ENCODE measurements at regions not wholly inside any gene's neighbourhood (a gene's known extent, or its start where the extent isn't known, plus 50 kb on each side); places are given as distances from the start of the nearest gene placed in this dataset.
A peak's percentile ranks its signal among the peaks of the same experiment; 100 is the strongest.

GRCh38 chr7:34236839-34237492 lies 331.6 kb downstream of the BMPER start:
- H3K4me1 ChIP-seq (replicated peaks in 1 of 2) = peaks cover 0 to 8% of the 10 kb centered on the region in 2 donors
- ATAC-seq (replicated peaks in 6 of 8) = no peak
- in situ Hi-C loops (cut with MboI; ENCODE audit: low pct_unique_long_range_greater_than_20kb in 2 of 9, low sequenced_read_pairs in 9 of 9, unreplicated experiment in 9 of 9) = no loop called here
- 0 to 100% (median 50%) methylated on average over 1 to 2 of the region's 2 CpGs; no CpG with 5 or more reads in 1 of the 10 experiments for WGBS, 10 experiments
- no peak overlapping the region for H3K4me3 ChIP-seq
- H3K27ac ChIP-seq = no peak overlapping the region

GRCh38 chr7:34237493-34237849 lies 332.1 kb downstream of the BMPER start:
- peaks cover 0 to 8% of the 10 kb centered on the region in 2 donors for H3K4me1 ChIP-seq (replicated peaks in 1 of 2)
- H3K27ac ChIP-seq = no peak overlapping the region
- 50 to 100% (median 100%) methylated on average over 1 of the region's 1 CpG; no CpG with 5 or more reads in 7 of the 10 experiments for WGBS, 10 experiments
- H3K4me3 ChIP-seq = no peak overlapping the region
- in situ Hi-C loops (cut with MboI; ENCODE audit: low pct_unique_long_range_greater_than_20kb in 2 of 9, low sequenced_read_pairs in 9 of 9, unreplicated experiment in 9 of 9) = no loop called here
- no peak for ATAC-seq (replicated peaks in 6 of 8)

- H3K27ac ChIP-seq = no peak overlapping the region
- 11 to 100% (median 80%) methylated on average over 1 to 4 of the region's 4 CpGs; no CpG with 5 or more reads in 3 of the 10 experiments for WGBS, 10 experiments
- in situ Hi-C loops (cut with MboI; ENCODE audit: low pct_unique_long_range_greater_than_20kb in 2 of 9, low sequenced_read_pairs in 9 of 9, unreplicated experiment in 9 of 9) = no loop called here
- no peak overlapping the region for H3K4me3 ChIP-seq
- H3K4me1 ChIP-seq (replicated peaks in 1 of 2) = peaks cover 0 to 8% of the 10 kb centered on the region in 2 donors
- ATAC-seq (replicated peaks in 6 of 8) = peak in 5 of 8 experiments; percentile 48 to 74 (median 59)
Measured at GRCh38 chr7:34240417-34240816, 335.1 kb downstream of the BMPER start.

DNA sequence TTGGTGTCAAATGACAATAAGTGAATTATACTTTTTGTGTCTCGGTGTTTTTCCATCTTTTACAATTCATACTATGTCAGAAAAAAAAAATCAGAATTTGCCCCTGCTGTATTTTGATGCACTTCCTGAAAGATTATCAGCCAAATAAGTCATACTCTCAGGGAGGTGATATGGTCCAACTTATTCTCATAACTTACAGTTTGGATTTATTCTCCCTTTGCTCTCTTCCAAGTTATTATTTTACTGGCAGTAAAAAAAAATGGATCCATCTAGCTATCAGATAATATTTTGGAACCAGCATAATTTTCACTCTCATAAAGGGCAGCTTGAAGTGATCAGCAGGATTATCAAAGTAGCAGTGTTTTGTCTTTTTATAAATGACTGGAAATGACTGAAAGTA lies 337.1 kb downstream of the BMPER start:
- in situ Hi-C loops (cut with MboI; ENCODE audit: low pct_unique_long_range_greater_than_20kb in 2 of 9, low sequenced_read_pairs in 9 of 9, unreplicated experiment in 9 of 9) = no loop called here

DNA sequence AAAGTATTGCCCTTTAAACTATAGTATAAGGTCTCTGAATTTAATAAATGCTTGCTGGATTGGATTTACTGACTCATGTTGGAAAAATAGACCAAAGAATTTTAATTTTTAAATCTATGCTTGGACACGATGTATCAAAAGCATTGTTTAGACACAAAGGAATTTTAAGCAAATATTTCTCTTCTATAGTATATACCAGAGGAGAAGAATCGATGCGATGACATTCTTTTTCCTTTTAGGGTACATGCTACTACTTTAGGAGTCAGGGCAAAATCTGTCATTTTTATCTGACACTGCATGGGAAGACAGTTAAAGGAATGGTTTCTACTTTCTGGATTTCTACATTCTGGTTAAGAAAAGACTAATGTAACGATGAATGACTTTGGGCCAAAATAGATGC lies 339.9 kb downstream of the BMPER start:
- ATAC-seq (replicated peaks in 6 of 8) = no peak

More for the DNA sequence above, 337.1 kb downstream of the BMPER start:
- Histone ChIP-seq H3K4me3 (no peak overlapping the region), H3K4me1 (replicated peaks in 1 of 2) (peaks cover 0 to 8% of the 10 kb centered on the region in 2 donors), H3K27ac (no peak overlapping the region)
- WGBS, 10 experiments = 0 to 100% (median 70%) methylated on average over 1 of the region's 1 CpG; no CpG with 5 or more reads in 2 of the 10 experiments
- ATAC-seq (replicated peaks in 6 of 8) = no peak

GRCh38 chr7:34247468-34247867 lies 342.1 kb downstream of the BMPER start:
- in situ Hi-C loops (cut with MboI; ENCODE audit: low pct_unique_long_range_greater_than_20kb in 2 of 9, low sequenced_read_pairs in 9 of 9, unreplicated experiment in 9 of 9) = no loop called here
- 0 to 100% (median 100%) methylated on average over 1 of the region's 1 CpG; no CpG with 5 or more reads in 5 of the 10 experiments for WGBS, 10 experiments
- H3K4me3 ChIP-seq = no peak overlapping the region
- ATAC-seq (replicated peaks in 6 of 8) = no peak
- no peak overlapping the region for H3K27ac ChIP-seq
- no peaks in the 10 kb centered on the region for H3K4me1 ChIP-seq (replicated peaks in 1 of 2)

More for the DNA sequence above, 339.9 kb downstream of the BMPER start:
- Histone ChIP-seq H3K4me1 (replicated peaks in 1 of 2) (peaks cover 0 to 5% of the 10 kb centered on the region in 2 donors), H3K27ac (no peak overlapping the region), H3K4me3 (no peak overlapping the region)
- 47 to 100% (median 81%) methylated on average over 1 to 4 of the region's 4 CpGs; no CpG with 5 or more reads in 1 of the 10 experiments for WGBS, 10 experiments
- in situ Hi-C loops (cut with MboI; ENCODE audit: low pct_unique_long_range_greater_than_20kb in 2 of 9, low sequenced_read_pairs in 9 of 9, unreplicated experiment in 9 of 9) = no loop called here

- Histone ChIP-seq H3K27ac (no peak overlapping the region), H3K4me1 (replicated peaks in 1 of 2) (no peaks in the 10 kb centered on the region), H3K4me3 (no peak overlapping the region)
- ATAC-seq (replicated peaks in 6 of 8) = no peak
- WGBS, 10 experiments = 0 to 83% (median 40%) methylated on average over 1 to 2 of the region's 2 CpGs; no CpG with 5 or more reads in 1 of the 10 experiments
- in situ Hi-C loops (cut with MboI; ENCODE audit: low pct_unique_long_range_greater_than_20kb in 2 of 9, low sequenced_read_pairs in 9 of 9, unreplicated experiment in 9 of 9) = no loop called here
Measured at GRCh38 chr7:34249192-34249591, 343.9 kb downstream of the BMPER start.

DNA sequence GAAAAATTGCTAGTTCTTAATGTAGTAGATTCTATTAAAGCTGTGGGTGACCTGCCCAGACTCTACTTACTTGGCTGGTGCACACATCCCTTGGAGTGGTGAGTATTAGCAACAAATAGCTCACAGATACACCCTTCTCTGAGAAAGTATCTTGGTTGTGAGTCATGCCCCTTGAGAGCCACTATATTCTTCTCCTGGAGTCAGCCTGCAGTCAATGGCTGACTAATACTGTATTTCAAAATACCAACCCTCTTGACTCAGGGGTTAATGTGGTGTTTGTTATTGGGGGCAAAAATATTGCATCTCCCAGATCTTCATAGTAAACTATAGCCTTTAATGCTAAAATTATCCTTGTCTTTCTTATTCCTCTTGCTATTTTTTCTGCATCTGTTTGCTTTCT lies 354.9 kb downstream of the BMPER start:
- Histone ChIP-seq H3K27ac (no peak overlapping the region), H3K4me1 (replicated peaks in 1 of 2) (no peaks in the 10 kb centered on the region), H3K4me3 (no peak overlapping the region)
- in situ Hi-C loops (cut with MboI; ENCODE audit: low pct_unique_long_range_greater_than_20kb in 2 of 9, low sequenced_read_pairs in 9 of 9, unreplicated experiment in 9 of 9) = no loop called here
- ATAC-seq (replicated peaks in 6 of 8) = peak in 7 of 8 experiments; percentile 49 to 100 (median 74)

DNA sequence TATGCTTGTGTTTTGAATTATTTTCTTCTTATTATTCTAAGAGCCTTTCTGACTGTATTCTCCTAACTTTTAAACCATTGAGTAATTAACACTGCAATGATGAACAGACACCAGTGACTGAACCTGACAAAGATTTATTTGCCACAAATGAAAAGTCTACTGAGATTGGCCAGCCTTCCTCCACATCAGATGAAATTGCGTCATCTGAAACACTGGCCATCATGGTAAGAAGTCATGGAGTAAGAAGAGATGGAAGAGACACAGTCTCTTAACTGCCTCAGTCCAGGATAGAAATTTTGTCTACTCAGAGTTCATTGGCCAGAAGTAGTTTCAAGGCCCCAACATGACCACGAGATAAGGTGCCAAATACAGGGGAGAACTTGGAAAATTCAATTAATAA lies 357.8 kb downstream of the BMPER start:
- no peak for ATAC-seq (replicated peaks in 6 of 8)
- Histone ChIP-seq H3K4me1 (replicated peaks in 1 of 2) (no peaks in the 10 kb centered on the region), H3K4me3 (no peak overlapping the region), H3K27ac (no peak overlapping the region)
- in situ Hi-C loops (cut with MboI; ENCODE audit: low pct_unique_long_range_greater_than_20kb in 2 of 9, low sequenced_read_pairs in 9 of 9, unreplicated experiment in 9 of 9) = no loop called here
- 73 to 100% (median 90%) methylated on average over 1 to 2 of the region's 2 CpGs; no CpG with 5 or more reads in 2 of the 10 experiments for WGBS, 10 experiments

GRCh38 chr7:34269084-34269483 lies 363.7 kb downstream of the BMPER start:
- no peak overlapping the region for H3K27ac ChIP-seq
- no peak overlapping the region for H3K4me3 ChIP-seq
- H3K4me1 ChIP-seq (replicated peaks in 1 of 2) = peaks cover 0 to 6% of the 10 kb centered on the region in 2 donors
- no peak for ATAC-seq (replicated peaks in 6 of 8)
- in situ Hi-C loops (cut with MboI; ENCODE audit: low pct_unique_long_range_greater_than_20kb in 2 of 9, low sequenced_read_pairs in 9 of 9, unreplicated experiment in 9 of 9) = no loop called here
- 0 to 64% (median 24%) methylated on average over 1 to 2 of the region's 2 CpGs for WGBS, 10 experiments

- in situ Hi-C loops (cut with MboI; ENCODE audit: low pct_unique_long_range_greater_than_20kb in 2 of 9, low sequenced_read_pairs in 9 of 9, unreplicated experiment in 9 of 9) = no loop called here
Measured at GRCh38 chr7:34275624-34276023, 370.3 kb downstream of the BMPER start.

GRCh38 chr7:34277016-34277802 lies 371.9 kb downstream of the BMPER start:
- H3K27ac ChIP-seq = no peak overlapping the region
- 63 to 95% (median 75%) methylated on average over 4 to 7 of the region's 7 CpGs for WGBS, 10 experiments

More at GRCh38 chr7:34275624-34276023, 370.3 kb downstream of the BMPER start:
- ATAC-seq (replicated peaks in 6 of 8) = peak in 5 of 8 experiments; percentile 54 to 89 (median 64)
- H3K4me1 ChIP-seq (replicated peaks in 1 of 2) = peaks cover 0 to 6% of the 10 kb centered on the region in 2 donors
- H3K4me3 ChIP-seq = no peak overlapping the region
- H3K27ac ChIP-seq = no peak overlapping the region

GRCh38 chr7:34277803-34278199 lies 372.5 kb downstream of the BMPER start:
- Histone ChIP-seq H3K4me1 (replicated peaks in 1 of 2) (peaks cover 0 to 6% of the 10 kb centered on the region in 2 donors), H3K27ac (no peak overlapping the region), H3K4me3 (no peak overlapping the region)
- WGBS, 10 experiments = 0 to 100% (median 64%) methylated on average over 1 to 4 of the region's 4 CpGs; no CpG with 5 or more reads in 2 of the 10 experiments
- ATAC-seq (replicated peaks in 6 of 8) = peak in 1 of 8 experiments; percentile 88
- in situ Hi-C loops (cut with MboI; ENCODE audit: low pct_unique_long_range_greater_than_20kb in 2 of 9, low sequenced_read_pairs in 9 of 9, unreplicated experiment in 9 of 9) = no loop called here

More at GRCh38 chr7:34277016-34277802, 371.9 kb downstream of the BMPER start:
- peak in 1 of 8 experiments; percentile 61 for ATAC-seq (replicated peaks in 6 of 8)
- Histone ChIP-seq H3K4me3 (no peak overlapping the region), H3K4me1 (replicated peaks in 1 of 2) (peaks cover 0 to 6% of the 10 kb centered on the region in 2 donors)
- in situ Hi-C loops (cut with MboI; ENCODE audit: low pct_unique_long_range_greater_than_20kb in 2 of 9, low sequenced_read_pairs in 9 of 9, unreplicated experiment in 9 of 9) = no loop called here
